Activated naive CD4-positive, alpha-beta T cell treated with anti-CD3 and anti-CD28 coated beads, Interleukin-2, amount 50 U/mL, for 72 hours (primary cell): ENCODE measurements at regions not wholly inside any gene's neighbourhood (a gene's known extent, or its start where the extent isn't known, plus 50 kb on each side); places are given as distances from the start of the nearest gene placed in this dataset.

Experiments used
- ATAC-seq, 2 donors: fragments of 150-1000 bp; cut with Tn5 transposase; 2 replicates each; pipeline ENCODE4 v1.10.0; 2021; ENCODE audit warnings: mild to moderate bottlenecking in 2 of 2, moderate library complexity in 2 of 2
- DNase-seq, 2 donors: peaks; one replicate each; pipeline ENCODE4 v3.0.0; 2021 to 2022; ENCODE audit warnings: low spot score in 2 of 2
- H3K27ac Mint-ChIP-seq, 2 donors: one replicate each; pipeline ENCODE4 v1.8.0; 2022; ENCODE audit warnings: mild to moderate bottlenecking in 2 of 2, mixed read lengths in 2 of 2
- H3K36me3 Mint-ChIP-seq, 2 donors: one replicate each; pipeline ENCODE4 v1.8.0; 2022; ENCODE audit warnings: mixed read lengths in 2 of 2
- H3K9me3 Mint-ChIP-seq, 2 donors: one replicate each; pipeline ENCODE4 v1.8.0; 2022; ENCODE audit warnings: mixed read lengths in 2 of 2

- Mint-ChIP-seq H3K9me3 (no peaks in the 10 kb centered on the region), H3K36me3 (no peaks in the 10 kb centered on the region), H3K27ac (no peak overlapping the region)
- DNase-seq (no peak), ATAC-seq (no peak)
Observed at GRCh38 chr14:58697930-58698642, 60.3 kb downstream of the DACT1 start.

- no peaks in the 10 kb centered on the region for H3K36me3 Mint-ChIP-seq
- ATAC-seq (no peak), DNase-seq (no peak)
- no peak overlapping the region for H3K27ac Mint-ChIP-seq
- no peaks in the 10 kb centered on the region for H3K9me3 Mint-ChIP-seq
Observed at GRCh38 chr14:58699681-58700205, 62.0 kb downstream of the DACT1 start.

GRCh38 chr14:58701156-58701555 lies 63.4 kb downstream of the DACT1 start:
- no peak for DNase-seq
- no peak for ATAC-seq
- Mint-ChIP-seq H3K27ac (no peak overlapping the region), H3K36me3 (no peaks in the 10 kb centered on the region), H3K9me3 (no peaks in the 10 kb centered on the region)

GRCh38 chr14:58701604-58702003 lies 63.8 kb downstream of the DACT1 start:
- H3K27ac Mint-ChIP-seq = no peak overlapping the region
- H3K36me3 Mint-ChIP-seq = no peaks in the 10 kb centered on the region
- no peak for ATAC-seq
- H3K9me3 Mint-ChIP-seq = no peaks in the 10 kb centered on the region
- DNase-seq = no peak

GRCh38 chr14:58702441-58703160 lies 64.8 kb downstream of the DACT1 start:
- ATAC-seq (peak in 1 of 2 donors; percentile 97), DNase-seq (peak in 1 of 2 donors; percentile 8)
- Mint-ChIP-seq H3K27ac (no peak overlapping the region), H3K9me3 (no peaks in the 10 kb centered on the region), H3K36me3 (no peaks in the 10 kb centered on the region)

GRCh38 chr14:58703161-58703506 lies 65.4 kb downstream of the DACT1 start:
- DNase-seq = no peak
- no peaks in the 10 kb centered on the region for H3K9me3 Mint-ChIP-seq
- no peak for ATAC-seq
- no peaks in the 10 kb centered on the region for H3K36me3 Mint-ChIP-seq
- no peak overlapping the region for H3K27ac Mint-ChIP-seq

GRCh38 chr14:58705066-58705465 lies 67.3 kb downstream of the DACT1 start:
- ATAC-seq = no peak
- Mint-ChIP-seq H3K27ac (no peak overlapping the region), H3K36me3 (no peaks in the 10 kb centered on the region), H3K9me3 (no peaks in the 10 kb centered on the region)
- DNase-seq = no peak

- H3K36me3 Mint-ChIP-seq = no peaks in the 10 kb centered on the region
- no peak for DNase-seq
- no peak overlapping the region for H3K27ac Mint-ChIP-seq
- no peaks in the 10 kb centered on the region for H3K9me3 Mint-ChIP-seq
- no peak for ATAC-seq
Observed at GRCh38 chr14:58707949-58708348, 70.2 kb downstream of the DACT1 start.

- Mint-ChIP-seq H3K36me3 (no peaks in the 10 kb centered on the region), H3K27ac (no peak overlapping the region), H3K9me3 (no peaks in the 10 kb centered on the region)
- DNase-seq = no peak
- no peak for ATAC-seq
Observed at GRCh38 chr14:58709949-58710348, 72.2 kb downstream of the DACT1 start.

- Mint-ChIP-seq H3K27ac (no peak overlapping the region), H3K36me3 (no peaks in the 10 kb centered on the region), H3K9me3 (peaks cover 0 to 2% of the 10 kb centered on the region in 2 donors)
- DNase-seq = no peak
- no peak for ATAC-seq
Observed at GRCh38 chr14:58711382-58711781, 73.6 kb downstream of the DACT1 start.

- H3K9me3 Mint-ChIP-seq = peaks cover 0 to 5% of the 10 kb centered on the region in 2 donors
- ATAC-seq (no peak), DNase-seq (no peak)
- no peaks in the 10 kb centered on the region for H3K36me3 Mint-ChIP-seq
- H3K27ac Mint-ChIP-seq = no peak overlapping the region
Observed at GRCh38 chr14:58712357-58712756, 74.6 kb downstream of the DACT1 start.

GRCh38 chr14:58713677-58714076 lies 75.9 kb downstream of the DACT1 start:
- ATAC-seq = no peak

GRCh38 chr14:58716706-58717105 lies 78.9 kb downstream of the DACT1 start:
- H3K36me3 Mint-ChIP-seq = no peaks in the 10 kb centered on the region

More at GRCh38 chr14:58713677-58714076, 75.9 kb downstream of the DACT1 start:
- Mint-ChIP-seq H3K9me3 (peaks cover 0 to 5% of the 10 kb centered on the region in 2 donors), H3K36me3 (no peaks in the 10 kb centered on the region), H3K27ac (no peak overlapping the region)
- DNase-seq = no peak

GRCh38 chr14:58717211-58717610 lies 79.4 kb downstream of the DACT1 start:
- Mint-ChIP-seq H3K27ac (no peak overlapping the region), H3K36me3 (no peaks in the 10 kb centered on the region), H3K9me3 (peaks cover 0 to 9% of the 10 kb centered on the region in 2 donors)
- no peak for ATAC-seq
- DNase-seq = no peak

More at GRCh38 chr14:58716706-58717105, 78.9 kb downstream of the DACT1 start:
- no peak overlapping the region for H3K27ac Mint-ChIP-seq
- ATAC-seq (no peak), DNase-seq (no peak)
- H3K9me3 Mint-ChIP-seq = peaks cover 0 to 9% of the 10 kb centered on the region in 2 donors

GRCh38 chr14:58717813-58718212 lies 80.1 kb downstream of the DACT1 start:
- Mint-ChIP-seq H3K27ac (no peak overlapping the region), H3K9me3 (peaks cover 0 to 9% of the 10 kb centered on the region in 2 donors), H3K36me3 (no peaks in the 10 kb centered on the region)
- no peak for DNase-seq
- no peak for ATAC-seq

GRCh38 chr14:58718226-58719205 lies 80.8 kb downstream of the DACT1 start:
- H3K36me3 Mint-ChIP-seq = no peaks in the 10 kb centered on the region
- DNase-seq (no peak), ATAC-seq (no peak)
- peaks cover 0 to 9% of the 10 kb centered on the region in 2 donors for H3K9me3 Mint-ChIP-seq
- H3K27ac Mint-ChIP-seq = no peak overlapping the region

GRCh38 chr14:58721723-58722122 lies 84.0 kb downstream of the DACT1 start:
- no peak for DNase-seq
- peaks cover 0 to 4% of the 10 kb centered on the region in 2 donors for H3K9me3 Mint-ChIP-seq
- no peak for ATAC-seq
- no peaks in the 10 kb centered on the region for H3K36me3 Mint-ChIP-seq
- no peak overlapping the region for H3K27ac Mint-ChIP-seq
